GM19467 (cell line): ENCODE measurements at regions not wholly inside any gene's neighbourhood (a gene's known extent, or its start where the extent isn't known, plus 50 kb on each side); places are given as distances from the start of the nearest gene placed in this dataset.
"Not testable (repeated sequence)": the region's sequence is repeated elsewhere in the genome, so short reads cannot be mapped to it uniquely, and the experiment has no call there.

Source experiments
- ATAC-seq: cut with Tn5 transposase; IDR thresholded peaks from one replicate; pipeline ENCODE4 v1.9.1; 2021; ENCODE audit warnings: mild to moderate bottlenecking, moderate library complexity; ENCODE audit not compliant: unreplicated experiment

DNA sequence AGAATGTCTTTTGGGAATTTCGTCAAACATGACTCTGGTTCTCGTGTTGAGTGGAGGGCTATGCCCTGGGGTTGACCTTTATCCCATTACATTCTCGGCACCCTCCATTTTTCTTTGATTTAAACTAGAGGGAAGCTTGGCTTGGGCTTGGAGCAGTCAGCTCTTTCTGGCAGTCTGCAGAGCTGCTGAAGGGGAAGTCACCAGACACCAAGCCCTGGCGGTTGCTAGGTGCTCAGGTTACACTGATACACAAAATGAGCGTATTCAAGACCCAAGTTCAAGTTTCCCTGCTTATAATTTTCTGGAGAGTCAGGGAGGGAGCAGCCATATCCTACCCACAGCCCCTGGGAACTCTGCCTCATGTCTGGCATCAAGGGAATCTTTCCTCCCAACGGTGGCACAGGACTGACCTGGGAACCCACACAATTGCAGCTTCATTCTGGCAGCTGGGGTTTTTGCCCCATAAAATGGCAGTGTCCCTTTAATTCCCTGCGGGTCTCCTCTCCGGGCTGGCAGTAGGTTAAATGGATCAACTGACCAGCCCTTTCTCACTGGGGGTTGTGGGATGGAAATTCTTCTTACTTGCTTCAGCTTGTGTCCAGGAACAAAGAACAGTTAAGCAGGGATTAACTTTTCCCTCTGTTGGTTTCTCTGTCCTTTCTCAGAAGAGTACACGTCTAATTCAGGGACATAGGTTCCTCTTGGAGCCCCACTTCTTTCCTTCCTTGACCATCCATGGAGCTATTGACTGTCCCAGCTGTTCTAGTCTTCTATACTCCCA lies 110.0 kb upstream of the DLG1 start:
- ATAC-seq, result no peak

DNA sequence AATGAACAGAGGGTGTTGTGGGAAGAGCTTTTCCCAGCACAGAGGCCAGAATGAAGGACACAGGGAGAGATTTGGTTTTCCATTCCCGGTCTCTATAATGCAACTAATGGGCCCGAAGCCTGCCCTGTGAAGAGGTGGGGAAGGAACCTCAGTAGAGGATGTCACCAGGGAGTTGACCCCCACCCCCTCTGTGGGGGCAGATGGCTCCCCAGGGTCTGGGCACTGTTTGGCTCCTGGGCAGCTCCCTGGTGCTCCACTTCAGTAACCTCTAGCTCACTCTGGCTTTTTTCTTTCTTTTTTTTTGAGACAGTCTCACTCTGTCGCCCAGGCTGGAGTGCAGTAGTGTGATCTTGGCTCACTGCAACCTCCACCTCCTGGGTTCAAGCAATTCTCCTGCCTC lies 109.1 kb upstream of the DLG1 start:
- ATAC-seq, result no peak

DNA sequence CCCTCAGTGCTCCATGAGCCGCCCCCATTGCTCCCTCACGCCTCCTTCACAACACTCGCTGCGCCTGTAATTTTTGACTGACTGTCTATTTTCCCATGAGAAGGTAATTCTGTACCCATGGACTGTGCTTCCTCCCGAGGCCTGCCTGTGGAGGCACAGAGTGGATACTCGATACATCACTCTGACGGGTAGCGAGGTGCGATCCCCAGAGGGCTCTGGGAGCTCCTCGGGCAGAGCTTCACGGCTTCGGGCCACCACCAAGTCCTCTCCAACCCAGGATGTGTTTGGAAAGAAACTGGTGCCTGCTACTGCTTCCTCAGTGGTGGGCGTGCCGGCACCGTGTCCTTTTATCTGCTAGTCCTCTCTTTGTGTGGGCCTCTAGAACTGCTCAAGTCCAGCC lies 108.6 kb upstream of the DLG1 start:
- ATAC-seq, result no peak

DNA sequence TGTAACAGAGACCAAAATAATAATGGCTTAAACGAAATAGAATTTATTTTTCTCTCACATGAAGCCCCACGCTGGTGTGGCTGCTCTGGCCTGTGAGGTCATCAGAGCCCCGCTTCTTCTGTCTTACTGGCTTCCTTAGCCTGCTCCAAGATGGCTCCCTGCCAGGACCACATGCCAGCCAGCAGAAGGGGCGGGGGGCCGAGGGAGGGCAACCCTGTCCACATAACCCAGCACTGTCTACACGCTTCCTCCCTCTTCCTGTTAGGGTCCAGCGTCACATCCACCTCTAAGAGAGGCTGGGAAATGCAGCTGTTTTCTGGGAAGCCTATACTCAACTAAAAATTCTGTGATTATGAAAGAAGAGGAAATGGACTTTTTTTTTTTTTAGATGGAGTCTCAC lies 107.9 kb upstream of the DLG1 start:
- ATAC-seq, result no peak

DNA sequence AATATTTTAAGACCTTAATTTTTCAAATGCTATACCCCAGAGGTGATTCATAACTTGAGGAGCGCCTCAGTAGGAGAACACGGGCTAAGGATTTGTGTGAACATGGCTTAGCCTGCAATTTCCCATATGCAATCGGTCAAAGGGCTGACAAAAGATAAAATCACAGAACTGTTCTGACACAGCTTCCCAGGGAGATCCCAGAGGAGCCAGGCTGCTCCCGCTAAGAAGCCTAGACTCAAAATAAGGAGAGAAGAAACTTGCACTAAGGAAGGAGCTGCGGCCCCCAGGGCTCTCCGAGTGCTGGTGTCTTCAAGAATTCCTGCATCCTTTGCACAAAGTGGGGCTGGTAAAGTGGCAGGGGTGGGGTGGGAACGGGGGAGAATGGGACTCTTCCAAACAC lies 106.3 kb upstream of the DLG1 start:
- ATAC-seq, result no peak

DNA sequence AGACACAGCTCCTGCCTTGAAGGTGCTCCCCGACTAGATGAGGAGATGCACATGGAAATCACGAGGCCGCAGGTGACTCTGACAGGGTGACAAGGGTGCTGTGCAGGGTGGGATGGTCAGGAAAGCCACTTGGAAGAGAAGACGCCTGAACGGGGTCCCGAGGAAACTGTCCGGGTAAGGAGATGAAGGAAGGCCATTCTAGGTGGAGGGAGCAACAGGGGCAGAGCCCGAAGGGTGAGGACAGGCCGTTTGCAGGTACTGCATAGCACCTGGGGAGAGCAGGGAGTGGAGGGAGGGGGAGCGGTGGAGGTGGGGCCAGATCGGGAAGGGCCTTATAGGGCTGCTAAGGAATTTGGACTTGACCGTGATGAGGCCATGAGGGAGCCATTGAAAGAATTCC lies 105.6 kb upstream of the DLG1 start:
- no peak for ATAC-seq

DNA sequence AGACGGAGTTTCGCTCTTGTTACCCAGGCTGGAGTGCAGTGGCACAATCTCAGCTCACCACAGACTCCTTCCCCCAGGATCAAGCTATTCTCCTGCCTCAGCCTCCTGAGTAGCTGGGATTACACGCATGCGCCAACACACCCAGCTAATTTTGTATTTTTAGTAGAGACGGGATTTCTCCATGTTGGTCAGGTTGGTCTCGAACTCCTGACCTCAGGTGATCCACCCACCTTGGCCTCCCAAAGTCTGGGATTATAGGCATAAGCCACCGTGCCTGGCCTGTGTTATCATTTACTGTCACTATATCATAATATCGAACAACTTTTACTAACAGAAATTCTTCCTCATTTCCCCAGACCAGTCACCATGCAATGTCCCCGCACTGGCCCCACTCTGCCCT lies 104.0 kb upstream of the DLG1 start:
- ATAC-seq, result not testable (repeated sequence)

DNA sequence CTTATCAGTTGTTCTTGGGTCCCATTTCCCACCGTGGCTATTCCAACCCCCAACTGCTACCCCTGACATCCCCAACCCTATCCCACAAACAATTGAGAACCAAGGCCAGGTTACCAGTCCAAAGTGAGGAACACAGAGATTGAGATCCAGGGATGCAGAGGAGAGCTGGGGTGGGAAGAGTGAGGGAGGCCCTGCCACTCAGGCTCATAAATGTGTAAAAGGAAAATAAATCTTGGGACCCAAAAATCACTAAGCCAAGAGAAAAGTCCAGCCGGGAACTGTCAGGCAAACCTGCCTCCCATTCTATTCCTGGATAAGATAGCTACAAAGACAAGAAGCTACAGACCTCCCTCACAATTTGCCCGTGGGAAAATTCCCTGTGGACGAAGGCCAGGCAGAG lies 101.1 kb upstream of the DLG1 start:
- ATAC-seq, result no peak

DNA sequence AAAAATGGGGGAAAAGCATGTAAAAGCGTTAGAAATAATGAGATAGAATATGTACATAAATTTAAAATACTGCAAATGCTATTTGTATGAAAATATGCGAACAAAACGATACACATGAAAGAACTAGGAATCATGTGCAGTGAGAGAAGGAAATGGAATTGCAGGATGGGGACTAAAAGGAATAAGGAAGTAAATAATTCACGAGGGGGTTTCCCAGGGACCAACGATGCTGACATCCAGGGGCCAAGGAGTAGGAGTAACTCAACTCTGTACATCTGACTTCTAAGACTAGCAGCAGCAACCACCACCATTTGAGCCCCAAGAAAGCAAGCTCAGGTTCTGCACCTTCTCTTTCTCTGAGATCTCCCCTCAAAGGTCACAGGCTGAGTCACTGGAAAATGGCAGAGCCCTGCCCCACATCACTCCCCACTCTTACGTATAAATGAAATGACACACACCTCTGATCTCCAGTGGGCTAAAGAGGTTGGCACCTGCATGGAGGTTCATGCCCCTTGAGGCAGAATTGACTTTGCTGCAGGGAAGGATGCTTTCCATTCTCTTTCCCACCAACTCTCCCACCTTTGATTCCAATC lies 100.0 kb upstream of the DLG1 start:
- ATAC-seq, result no peak

DNA sequence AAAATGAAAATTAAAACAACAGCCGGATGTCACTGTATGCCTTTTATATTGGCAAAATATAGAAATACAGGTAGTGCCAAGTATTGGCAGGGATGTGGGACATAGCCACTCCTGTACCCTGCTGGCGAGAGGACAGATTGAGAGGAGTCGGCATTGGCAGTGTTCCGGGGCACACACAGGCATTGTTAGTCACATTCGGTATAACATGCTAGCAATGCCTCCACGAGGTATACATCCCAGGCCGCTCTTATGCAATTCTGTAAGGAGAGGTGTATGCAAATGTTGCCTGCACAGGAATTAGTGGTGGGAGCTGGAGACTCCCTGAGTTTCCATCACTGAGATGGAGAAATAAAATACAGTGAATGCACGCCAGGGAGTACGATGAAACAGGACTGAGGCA lies 99.4 kb upstream of the DLG1 start:
- ATAC-seq, result no peak

DNA sequence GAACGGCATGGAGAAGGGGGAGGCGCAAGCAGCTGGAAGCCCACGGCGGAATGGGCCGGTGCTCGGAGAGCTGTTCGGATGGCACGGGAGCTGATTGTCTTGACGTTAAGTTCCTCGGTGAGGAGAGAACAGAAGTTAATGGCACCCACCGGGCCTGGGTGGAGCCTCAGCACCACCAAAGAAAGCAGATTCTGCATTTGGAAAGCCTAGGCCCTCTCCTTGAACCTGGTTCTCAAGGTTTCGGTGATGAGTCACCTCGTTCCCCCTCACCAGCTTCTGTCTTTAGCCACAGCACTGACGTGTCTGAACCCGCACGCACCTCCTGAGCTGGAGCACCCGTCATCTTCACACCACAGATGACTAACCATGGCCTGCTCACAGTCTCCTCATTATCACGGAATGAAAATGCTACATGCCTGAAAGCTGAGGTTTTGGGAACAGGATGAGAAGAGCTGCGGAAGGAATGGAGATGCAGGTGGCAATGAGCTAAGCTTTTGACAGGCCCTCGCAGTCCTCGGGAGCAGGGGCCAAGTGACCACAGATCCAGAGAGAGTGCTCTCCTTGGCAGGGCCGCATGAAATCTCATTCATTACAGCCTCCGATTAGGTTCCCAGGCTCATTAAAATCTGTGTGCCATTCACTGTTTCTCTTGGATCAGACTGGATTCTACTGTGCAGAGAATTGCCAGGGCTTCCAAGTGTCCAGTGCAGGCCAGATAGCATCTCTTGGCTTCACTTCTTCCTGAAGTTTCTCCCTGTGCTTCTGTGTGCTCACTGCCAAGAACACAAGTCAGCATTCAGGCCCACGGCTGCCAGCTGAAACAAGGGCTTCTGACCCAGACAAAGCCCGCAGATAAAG lies 96.3 kb upstream of the DLG1 start:
- ATAC-seq, result no peak

DNA sequence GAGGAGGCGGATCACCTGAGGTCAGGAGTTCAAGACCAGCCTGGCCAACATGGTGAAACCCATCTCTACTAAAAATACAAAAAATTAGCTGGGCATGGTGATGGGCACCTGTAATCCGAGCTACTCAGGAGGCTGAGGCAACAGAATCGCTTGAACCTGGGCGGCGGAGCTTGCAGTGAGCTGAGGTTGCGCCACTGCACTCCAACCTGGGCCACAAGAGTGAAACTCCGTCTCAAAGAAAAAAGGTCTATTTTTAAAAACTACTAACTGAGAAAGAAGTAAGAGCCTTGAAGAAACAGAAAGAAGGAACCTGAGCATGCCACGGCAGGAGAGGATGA lies 95.7 kb upstream of the DLG1 start:
- ATAC-seq, result not testable (repeated sequence)

DNA sequence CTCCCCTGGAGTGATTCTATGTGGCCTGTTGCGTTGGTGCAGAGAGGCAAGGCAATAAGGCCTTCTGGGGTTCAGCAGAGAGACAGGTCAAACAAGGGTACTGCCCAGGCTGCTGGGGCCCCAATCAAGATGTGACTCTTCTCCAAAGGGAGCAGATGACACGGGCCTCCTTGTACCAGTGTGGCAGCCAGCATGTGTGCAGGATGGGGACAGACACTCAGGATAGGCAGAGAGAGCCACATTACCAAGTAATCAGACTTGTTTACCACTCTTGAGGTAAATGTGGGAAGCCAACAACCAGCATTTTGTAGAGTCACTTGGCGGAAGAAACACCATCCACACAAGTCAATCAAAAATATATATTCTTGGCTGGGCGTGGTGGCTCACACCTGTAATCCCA lies 95.3 kb upstream of the DLG1 start:
- no peak for ATAC-seq

DNA sequence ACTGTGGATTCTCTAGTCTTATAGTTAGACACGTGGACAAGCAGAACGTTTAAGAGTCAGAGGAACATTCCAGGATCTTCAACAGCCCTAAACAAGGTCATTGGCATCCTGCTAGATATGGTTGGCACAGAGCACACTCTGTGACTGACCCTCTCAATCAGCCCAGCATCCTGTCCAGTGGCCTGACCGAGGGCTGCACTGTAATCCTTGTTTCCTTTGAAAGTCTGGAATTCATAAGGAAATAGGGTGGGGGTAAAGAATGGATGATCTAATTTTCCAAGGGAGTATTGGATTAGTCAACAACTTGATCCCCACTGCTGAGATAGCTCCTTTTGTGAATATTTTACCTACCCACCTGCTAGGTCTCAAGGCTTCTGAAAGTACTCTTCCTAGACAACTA lies 94.5 kb upstream of the DLG1 start:
- no peak for ATAC-seq

DNA sequence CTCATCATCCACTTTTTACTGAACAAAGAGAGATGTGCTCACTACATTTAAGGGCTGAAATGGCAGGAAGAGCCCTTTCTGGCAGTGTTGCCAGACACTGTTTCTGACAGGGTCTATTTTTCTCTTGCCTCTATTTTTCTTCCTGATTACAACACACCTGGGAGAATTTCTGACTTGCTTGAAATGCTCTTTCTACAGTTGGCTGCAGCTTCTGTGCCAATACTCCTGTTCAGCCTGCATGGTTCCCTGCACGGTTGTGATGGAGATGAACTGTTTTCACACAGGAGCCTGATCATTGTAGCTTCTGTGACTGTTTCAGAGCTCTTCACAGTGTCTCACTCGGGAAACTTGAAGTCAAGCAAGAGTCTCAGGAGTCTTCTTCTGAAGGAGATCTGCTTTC lies 83.0 kb upstream of the DLG1 start:
- no peak for ATAC-seq

DNA sequence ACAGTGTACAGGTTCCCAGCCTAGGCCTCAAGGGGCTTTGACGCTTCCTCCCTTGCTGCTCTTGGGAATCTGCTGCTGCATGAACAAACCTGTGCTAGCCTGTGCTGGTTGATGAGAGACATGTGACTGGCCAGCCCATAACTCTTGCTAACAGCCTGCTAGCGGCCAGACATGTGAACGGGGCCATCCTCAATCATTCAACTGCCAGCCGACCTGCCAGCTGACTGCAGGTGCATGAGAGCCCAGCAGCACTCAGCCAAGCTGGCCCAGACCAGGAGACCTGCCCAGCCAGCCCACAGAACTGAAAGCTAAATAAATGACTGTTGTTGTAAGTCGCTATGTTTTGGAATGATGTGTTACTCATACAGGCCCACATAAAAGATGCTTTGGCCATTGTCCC lies 82.4 kb upstream of the DLG1 start:
- no peak for ATAC-seq

DNA sequence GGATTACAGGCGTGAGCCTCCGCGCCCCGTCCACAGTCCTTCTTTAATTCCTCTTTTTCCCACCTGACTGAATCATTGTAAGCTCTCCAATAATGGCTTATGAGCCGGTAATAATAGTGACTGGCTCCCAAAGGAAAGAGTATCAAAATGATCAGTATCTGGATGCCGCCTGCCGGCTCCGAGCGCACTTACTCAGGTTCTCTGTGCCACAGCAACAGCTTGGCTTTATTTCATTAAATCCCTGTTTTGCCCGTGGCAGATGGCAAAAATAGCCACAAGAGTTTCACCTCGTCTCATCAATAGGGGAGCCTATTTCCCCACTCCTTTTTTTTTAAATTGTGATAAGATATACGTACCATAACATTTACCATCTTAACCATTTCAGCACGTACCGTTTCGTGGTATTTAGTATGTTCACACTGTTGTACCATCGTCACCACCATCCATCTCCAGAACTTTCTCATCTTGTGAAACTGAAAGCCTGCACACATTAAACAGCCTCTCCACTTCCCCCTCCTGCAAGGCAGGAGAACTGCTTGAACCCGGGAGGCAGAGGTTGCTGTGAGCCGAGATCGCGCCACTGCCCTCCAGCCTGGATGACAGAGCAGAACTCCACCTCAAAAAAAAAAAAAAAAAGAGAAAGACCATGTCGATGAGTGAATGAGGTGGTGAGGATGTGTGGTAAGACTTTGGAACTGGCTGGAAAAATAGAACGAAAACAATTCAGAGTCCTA lies 80.7 kb upstream of the DLG1 start:
- ATAC-seq, result no peak

DNA sequence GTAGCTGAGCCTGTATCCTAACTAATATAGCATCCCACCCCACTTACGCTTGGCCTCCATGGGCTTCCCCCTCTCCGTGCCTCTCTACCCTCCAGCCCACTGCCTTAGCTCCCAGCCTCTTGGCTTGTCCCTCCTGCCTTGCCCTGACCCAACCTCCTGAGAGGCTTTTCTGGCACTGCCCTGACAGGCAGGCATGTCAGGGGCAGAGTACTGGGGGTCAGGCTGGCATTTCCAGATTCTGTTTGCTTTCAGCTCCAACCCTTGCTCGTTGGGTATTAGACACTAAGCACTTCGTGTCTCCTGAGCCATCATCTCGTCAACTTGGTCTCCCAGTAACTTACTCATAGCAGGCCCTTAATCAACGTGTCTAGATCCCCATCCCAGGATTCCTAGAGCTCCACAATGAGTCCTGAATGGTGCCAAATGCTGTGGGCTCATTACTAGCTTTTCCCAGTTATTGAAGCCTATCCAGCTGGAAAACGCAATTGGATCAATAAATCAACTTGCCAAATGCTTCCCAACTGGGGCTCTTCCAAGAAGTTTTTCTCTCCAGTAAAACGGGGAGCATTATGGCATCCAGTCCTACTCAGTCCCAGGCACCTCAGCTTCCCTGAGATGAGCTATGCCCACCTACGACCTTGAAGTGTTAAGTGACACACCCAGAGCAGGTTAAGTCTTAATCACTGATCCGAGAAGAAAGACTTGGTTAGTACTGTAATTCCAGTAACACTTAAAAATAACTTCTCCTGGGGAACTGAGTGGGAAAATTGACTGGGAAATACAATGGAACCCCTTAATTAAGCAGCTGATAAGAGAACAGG lies 78.5 kb upstream of the DLG1 start:
- ATAC-seq, result no peak

DNA sequence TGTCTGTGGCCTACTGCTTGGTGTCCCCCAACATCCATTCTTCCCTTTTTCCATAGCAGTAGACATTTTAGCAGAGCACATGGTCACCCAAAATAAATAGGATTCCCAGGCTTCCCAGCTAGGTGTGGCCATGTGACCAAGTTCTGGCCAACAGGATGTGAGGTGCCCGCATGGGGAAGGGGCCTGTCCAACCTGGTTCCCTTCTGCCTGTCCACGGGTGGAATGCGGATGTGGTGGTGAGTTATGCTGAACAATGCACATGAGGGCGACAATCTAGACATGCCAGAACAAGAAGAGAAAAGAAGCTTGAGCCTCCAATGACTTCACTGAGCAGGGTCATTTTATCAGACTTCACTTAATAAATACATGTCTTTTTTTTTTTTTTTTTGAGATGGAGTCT lies 77.6 kb upstream of the DLG1 start:
- no peak for ATAC-seq

DNA sequence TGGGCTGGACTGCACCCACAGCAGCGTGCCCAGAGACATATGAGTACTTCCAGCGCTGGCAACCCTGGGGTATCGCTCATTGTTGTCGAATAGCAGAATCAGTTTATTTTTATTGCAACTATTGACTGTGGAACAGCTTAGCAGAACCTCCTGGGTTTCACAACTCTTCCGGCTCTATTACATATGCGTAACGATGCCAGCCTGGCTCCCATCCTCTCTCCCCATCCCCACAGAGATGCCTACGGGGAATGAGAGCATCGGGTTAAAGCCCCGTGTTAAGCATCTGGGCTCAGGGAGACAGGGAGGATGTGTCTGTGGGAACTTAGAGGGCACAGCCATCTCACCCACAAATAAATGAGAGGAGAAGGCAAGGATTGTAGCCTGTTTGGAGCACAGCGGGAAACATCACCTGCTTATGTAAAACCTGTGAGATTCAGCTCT lies 76.6 kb upstream of the DLG1 start:
- ATAC-seq, result no peak

DNA sequence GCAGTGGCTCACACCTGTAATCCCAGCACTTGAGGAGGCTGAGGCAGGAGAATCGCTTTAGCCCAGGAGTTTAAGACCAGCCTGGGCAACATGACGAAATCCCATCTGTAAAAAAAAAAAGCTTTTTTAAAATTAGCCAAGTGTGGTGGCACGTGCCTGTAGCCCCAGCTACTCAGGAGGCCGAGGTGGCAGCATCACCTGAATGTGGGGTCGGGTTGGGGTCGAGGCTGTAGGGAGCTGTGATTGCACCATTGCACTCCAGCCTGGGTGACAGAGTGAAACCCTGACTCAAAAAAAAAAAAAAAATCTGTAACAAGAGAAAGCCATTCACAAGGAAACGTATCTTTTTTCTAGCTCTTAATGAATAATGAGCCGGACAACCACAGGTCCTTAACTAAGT lies 74.7 kb upstream of the DLG1 start:
- ATAC-seq, result no peak
